WTC11 (cell line): ENCODE measurements at regions not wholly inside any gene's neighbourhood (a gene's known extent, or its start where the extent isn't known, plus 50 kb on each side); places are given as distances from the start of the nearest gene placed in this dataset.

ENCODE experiments used
- ATAC-seq: fragments of 200-7000 bp; cut with Tn5 transposase; 2 replicates; pipeline ENCODE4 v1.10.0; 2021; ENCODE audit warnings: mild to moderate bottlenecking, moderate library complexity
- CTCF ChIA-PET: fragments of 300-600 bp; sonication (Branson Sonifier 250); formaldehyde crosslinking; loops from one replicate; lab custom pipeline; 2021; ENCODE audit warnings: antibody characterized with exemption; lab: Charles Lee
- POLR2A ChIA-PET: fragments of 350-600 bp; sonication (Branson Sonifier 250); formaldehyde crosslinking; loops from one replicate; lab custom pipeline; 2021; ENCODE audit warnings: antibody characterized with exemption; lab: Charles Lee
- DNase-seq: peaks from one replicate; pipeline ENCODE4 v3.0.0; 2021; ENCODE audit warnings: low spot score
- H3K27ac Mint-ChIP-seq: 2 replicates; pipeline ENCODE4 v1.8.0; 2021; ENCODE audit warnings: mixed read lengths
- H3K27me3 Mint-ChIP-seq: 2 replicates; pipeline ENCODE4 v1.8.0; 2021; ENCODE audit warnings: low read depth, mild to moderate bottlenecking, moderate library complexity, mixed read lengths
- H3K36me3 Mint-ChIP-seq: 2 replicates; pipeline ENCODE4 v1.8.0; 2021; ENCODE audit warnings: mixed read lengths
- H3K4me1 Mint-ChIP-seq: 2 replicates; pipeline ENCODE4 v1.8.0; 2022; ENCODE audit warnings: mixed read lengths
- H3K4me3 Mint-ChIP-seq: 2 replicates; pipeline ENCODE4 v1.8.0; 2021; ENCODE audit warnings: mild to moderate bottlenecking, moderate library complexity, mixed read lengths
- H3K9me3 Mint-ChIP-seq: 2 replicates; pipeline ENCODE4 v1.8.0; 2021; ENCODE audit warnings: mixed read lengths
- EMX1 ChIP-seq: fragments of 250-450 bp; sonication (Bioruptor Pico); IDR thresholded peaks from 2 replicates; pipeline ENCODE4 v1.8.0; 2021; ENCODE audit warnings: mild to moderate bottlenecking
- GABPB1 ChIP-seq: sonication (generic); formaldehyde crosslinking; IDR thresholded peaks from 2 replicates; pipeline ENCODE4 v1.8.1; 2023; ENCODE audit warnings: mild to moderate bottlenecking, missing genetic modification reagents
- GRHL2 ChIP-seq: fragments of 250-450 bp; sonication (Bioruptor Pico); IDR thresholded peaks from 2 replicates; pipeline ENCODE4 v1.8.0; 2022; ENCODE audit warnings: mild to moderate bottlenecking, moderate library complexity; ENCODE audit not compliant: insufficient replicate concordance, severe bottlenecking
- GTF2I ChIP-seq: fragments of 250-450 bp; sonication (Bioruptor Pico); conservative IDR thresholded peaks from 2 replicates; pipeline ENCODE4 v1.4.0; 2021; ENCODE audit warnings: mild to moderate bottlenecking
- HMGA2 ChIP-seq: fragments of 250-450 bp; sonication (Bioruptor Pico); IDR thresholded peaks from 2 replicates; pipeline ENCODE4 v1.4.0; 2021; ENCODE audit warnings: mild to moderate bottlenecking, moderate library complexity
- IRF2 ChIP-seq: sonication (generic); formaldehyde crosslinking; IDR thresholded peaks from 2 replicates; pipeline ENCODE4 v1.8.0; 2022; ENCODE audit warnings: low read depth, missing genetic modification reagents, borderline replicate concordance
- JAZF1 ChIP-seq: fragments of 250-450 bp; sonication (Bioruptor Pico); IDR thresholded peaks from 2 replicates; pipeline ENCODE4 v1.9.0; 2021; ENCODE audit warnings: moderate library complexity, mild to moderate bottlenecking, inconsistent platforms
- MXD4 ChIP-seq: fragments of 250-450 bp; sonication (Bioruptor Pico); IDR thresholded peaks from 2 replicates; pipeline ENCODE4 v1.8.0; 2021; ENCODE audit warnings: mild to moderate bottlenecking, moderate library complexity, borderline replicate concordance
- NR2C2 ChIP-seq: sonication (generic); formaldehyde crosslinking; IDR thresholded peaks from 2 replicates; pipeline ENCODE4 v1.8.0; 2022; ENCODE audit warnings: mild to moderate bottlenecking, missing genetic modification reagents
- PRRX2 ChIP-seq: fragments of 250-450 bp; sonication (Bioruptor Pico); IDR thresholded peaks from 2 replicates; pipeline ENCODE4 v1.8.0; 2021; ENCODE audit warnings: mild to moderate bottlenecking
- RELA ChIP-seq: sonication (generic); formaldehyde crosslinking; IDR thresholded peaks from 2 replicates; pipeline ENCODE4 v1.8.1; 2022; ENCODE audit warnings: missing genetic modification reagents, mild to moderate bottlenecking, borderline replicate concordance
- SMAD4 ChIP-seq: sonication (generic); formaldehyde crosslinking; IDR thresholded peaks from 2 replicates; pipeline ENCODE4 v1.8.0; 2022; ENCODE audit warnings: mild to moderate bottlenecking, missing genetic modification reagents
- TP53 ChIP-seq: sonication (generic); formaldehyde crosslinking; IDR thresholded peaks from 2 replicates; pipeline ENCODE4 v1.8.1; 2023; ENCODE audit warnings: mild to moderate bottlenecking, missing genetic modification reagents
- ZNF121 ChIP-seq: sonication (generic); formaldehyde crosslinking; IDR thresholded peaks from 2 replicates; pipeline ENCODE4 v1.8.0; 2023; ENCODE audit warnings: missing genetic modification reagents
- ZNF138 ChIP-seq: sonication (generic); formaldehyde crosslinking; conservative IDR thresholded peaks from 2 replicates; pipeline ENCODE4 v1.8.1; 2022; ENCODE audit warnings: mild to moderate bottlenecking, moderate library complexity, missing genetic modification reagents
- ZNF232 ChIP-seq: sonication (generic); formaldehyde crosslinking; IDR thresholded peaks from 2 replicates; pipeline ENCODE4 v1.8.0; 2022; ENCODE audit warnings: mild to moderate bottlenecking, missing genetic modification reagents
- ZNF423 ChIP-seq: fragments of 250-450 bp; sonication (Bioruptor Pico); IDR thresholded peaks from 2 replicates; pipeline ENCODE4 v2.1.2; 2022; ENCODE audit warnings: mild to moderate bottlenecking, moderate library complexity
- TF ChIP-seq, protein P1 (sequence below): fragments of 250-450 bp; sonication (Bioruptor Pico); IDR thresholded peaks from 2 replicates; pipeline ENCODE4 v2.1.2; 2022; ENCODE audit warnings: mild to moderate bottlenecking, moderate library complexity
- TF ChIP-seq, protein P2 (sequence below): sonication (generic); formaldehyde crosslinking; IDR thresholded peaks from 2 replicates; pipeline ENCODE4 v1.8.0; 2022; ENCODE audit warnings: mild to moderate bottlenecking, missing genetic modification reagents
- TF ChIP-seq, protein P3 (sequence below): sonication (generic); formaldehyde crosslinking; IDR thresholded peaks from 2 replicates; pipeline ENCODE4 v1.8.1; 2022; ENCODE audit warnings: mild to moderate bottlenecking, missing genetic modification reagents, moderate library complexity, borderline replicate concordance
- TF ChIP-seq, protein P4 (sequence below): fragments of 200-600 bp; IDR thresholded peaks from 2 replicates; pipeline ENCODE4 v1.8.0; 2022; ENCODE audit warnings: antibody characterized with exemption
- TF ChIP-seq, protein P5 (sequence below): sonication (generic); formaldehyde crosslinking; IDR thresholded peaks from 2 replicates; pipeline ENCODE4 v1.8.1; 2023; ENCODE audit warnings: mild to moderate bottlenecking, moderate library complexity, missing genetic modification reagents
- TF ChIP-seq, protein P6 (sequence below): sonication (generic); formaldehyde crosslinking; IDR thresholded peaks from 2 replicates; pipeline ENCODE4 v1.8.0; 2023; ENCODE audit warnings: missing genetic modification reagents
- TF ChIP-seq, protein P7 (sequence below): fragments of 250-450 bp; sonication (Bioruptor Pico); IDR thresholded peaks from 2 replicates; pipeline ENCODE4 v1.9.0; 2021; ENCODE audit warnings: moderate library complexity, mild to moderate bottlenecking, inconsistent platforms, borderline replicate concordance
- TF ChIP-seq, protein P8 (sequence below): sonication (generic); formaldehyde crosslinking; IDR thresholded peaks from 2 replicates; pipeline ENCODE4 v1.8.1; 2023; ENCODE audit warnings: mild to moderate bottlenecking, missing genetic modification reagents

DNA sequence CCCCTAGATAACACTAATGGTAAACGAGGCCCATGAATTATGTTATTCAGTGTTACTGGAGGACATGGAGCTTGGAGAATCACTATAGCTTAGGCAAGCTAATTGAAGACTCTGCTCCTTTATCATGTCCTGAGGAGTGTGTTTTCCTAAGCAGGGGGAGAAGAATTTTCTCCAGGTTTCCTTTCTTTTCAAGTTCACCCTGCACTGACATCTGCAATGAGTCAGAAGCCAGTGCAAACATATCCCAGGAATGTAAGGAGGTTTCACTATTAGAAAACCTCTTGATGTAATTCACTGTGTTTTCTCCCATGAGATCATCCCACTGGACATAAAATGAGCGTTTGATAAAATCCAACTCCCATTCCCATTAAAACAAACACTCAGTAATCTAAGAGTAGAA is 75.6 kb downstream of the DMRT2 start:
- ATAC-seq = no peak
- TF ChIP-seq, protein P1, sequence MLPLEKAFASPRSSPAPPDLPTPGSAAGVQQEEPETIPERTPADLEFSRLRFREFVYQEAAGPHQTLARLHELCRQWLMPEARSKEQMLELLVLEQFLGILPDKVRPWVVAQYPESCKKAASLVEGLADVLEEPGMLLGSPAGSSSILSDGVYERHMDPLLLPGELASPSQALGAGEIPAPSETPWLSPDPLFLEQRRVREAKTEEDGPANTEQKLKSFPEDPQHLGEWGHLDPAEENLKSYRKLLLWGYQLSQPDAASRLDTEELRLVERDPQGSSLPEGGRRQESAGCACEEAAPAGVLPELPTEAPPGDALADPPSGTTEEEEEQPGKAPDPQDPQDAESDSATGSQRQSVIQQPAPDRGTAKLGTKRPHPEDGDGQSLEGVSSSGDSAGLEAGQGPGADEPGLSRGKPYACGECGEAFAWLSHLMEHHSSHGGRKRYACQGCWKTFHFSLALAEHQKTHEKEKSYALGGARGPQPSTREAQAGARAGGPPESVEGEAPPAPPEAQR (CRISPR knock-in tag) = no peak
- TF ChIP-seq IRF2 (CRISPR knock-in tag) = no peak
- TF ChIP-seq ZNF138 (CRISPR knock-in tag) = no peak
- TF ChIP-seq, protein P2, sequence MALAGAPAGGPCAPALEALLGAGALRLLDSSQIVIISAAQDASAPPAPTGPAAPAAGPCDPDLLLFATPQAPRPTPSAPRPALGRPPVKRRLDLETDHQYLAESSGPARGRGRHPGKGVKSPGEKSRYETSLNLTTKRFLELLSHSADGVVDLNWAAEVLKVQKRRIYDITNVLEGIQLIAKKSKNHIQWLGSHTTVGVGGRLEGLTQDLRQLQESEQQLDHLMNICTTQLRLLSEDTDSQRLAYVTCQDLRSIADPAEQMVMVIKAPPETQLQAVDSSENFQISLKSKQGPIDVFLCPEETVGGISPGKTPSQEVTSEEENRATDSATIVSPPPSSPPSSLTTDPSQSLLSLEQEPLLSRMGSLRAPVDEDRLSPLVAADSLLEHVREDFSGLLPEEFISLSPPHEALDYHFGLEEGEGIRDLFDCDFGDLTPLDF = no peak
- no peak for TF ChIP-seq SMAD4 (CRISPR knock-in tag)
- TF ChIP-seq, protein P3, sequence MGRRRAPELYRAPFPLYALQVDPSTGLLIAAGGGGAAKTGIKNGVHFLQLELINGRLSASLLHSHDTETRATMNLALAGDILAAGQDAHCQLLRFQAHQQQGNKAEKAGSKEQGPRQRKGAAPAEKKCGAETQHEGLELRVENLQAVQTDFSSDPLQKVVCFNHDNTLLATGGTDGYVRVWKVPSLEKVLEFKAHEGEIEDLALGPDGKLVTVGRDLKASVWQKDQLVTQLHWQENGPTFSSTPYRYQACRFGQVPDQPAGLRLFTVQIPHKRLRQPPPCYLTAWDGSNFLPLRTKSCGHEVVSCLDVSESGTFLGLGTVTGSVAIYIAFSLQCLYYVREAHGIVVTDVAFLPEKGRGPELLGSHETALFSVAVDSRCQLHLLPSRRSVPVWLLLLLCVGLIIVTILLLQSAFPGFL (CRISPR knock-in tag) = no peak
- TF ChIP-seq GRHL2 (CRISPR knock-in tag) = no peak
- no peak for TF ChIP-seq MXD4 (CRISPR knock-in tag)
- TF ChIP-seq, protein P4, sequence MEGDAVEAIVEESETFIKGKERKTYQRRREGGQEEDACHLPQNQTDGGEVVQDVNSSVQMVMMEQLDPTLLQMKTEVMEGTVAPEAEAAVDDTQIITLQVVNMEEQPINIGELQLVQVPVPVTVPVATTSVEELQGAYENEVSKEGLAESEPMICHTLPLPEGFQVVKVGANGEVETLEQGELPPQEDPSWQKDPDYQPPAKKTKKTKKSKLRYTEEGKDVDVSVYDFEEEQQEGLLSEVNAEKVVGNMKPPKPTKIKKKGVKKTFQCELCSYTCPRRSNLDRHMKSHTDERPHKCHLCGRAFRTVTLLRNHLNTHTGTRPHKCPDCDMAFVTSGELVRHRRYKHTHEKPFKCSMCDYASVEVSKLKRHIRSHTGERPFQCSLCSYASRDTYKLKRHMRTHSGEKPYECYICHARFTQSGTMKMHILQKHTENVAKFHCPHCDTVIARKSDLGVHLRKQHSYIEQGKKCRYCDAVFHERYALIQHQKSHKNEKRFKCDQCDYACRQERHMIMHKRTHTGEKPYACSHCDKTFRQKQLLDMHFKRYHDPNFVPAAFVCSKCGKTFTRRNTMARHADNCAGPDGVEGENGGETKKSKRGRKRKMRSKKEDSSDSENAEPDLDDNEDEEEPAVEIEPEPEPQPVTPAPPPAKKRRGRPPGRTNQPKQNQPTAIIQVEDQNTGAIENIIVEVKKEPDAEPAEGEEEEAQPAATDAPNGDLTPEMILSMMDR = no peak
- TF ChIP-seq GTF2I (CRISPR knock-in tag) = no peak
- no peak for TF ChIP-seq GABPB1 (CRISPR knock-in tag)
- no peak for TF ChIP-seq EMX1 (CRISPR knock-in tag)
- TF ChIP-seq, protein P5, sequence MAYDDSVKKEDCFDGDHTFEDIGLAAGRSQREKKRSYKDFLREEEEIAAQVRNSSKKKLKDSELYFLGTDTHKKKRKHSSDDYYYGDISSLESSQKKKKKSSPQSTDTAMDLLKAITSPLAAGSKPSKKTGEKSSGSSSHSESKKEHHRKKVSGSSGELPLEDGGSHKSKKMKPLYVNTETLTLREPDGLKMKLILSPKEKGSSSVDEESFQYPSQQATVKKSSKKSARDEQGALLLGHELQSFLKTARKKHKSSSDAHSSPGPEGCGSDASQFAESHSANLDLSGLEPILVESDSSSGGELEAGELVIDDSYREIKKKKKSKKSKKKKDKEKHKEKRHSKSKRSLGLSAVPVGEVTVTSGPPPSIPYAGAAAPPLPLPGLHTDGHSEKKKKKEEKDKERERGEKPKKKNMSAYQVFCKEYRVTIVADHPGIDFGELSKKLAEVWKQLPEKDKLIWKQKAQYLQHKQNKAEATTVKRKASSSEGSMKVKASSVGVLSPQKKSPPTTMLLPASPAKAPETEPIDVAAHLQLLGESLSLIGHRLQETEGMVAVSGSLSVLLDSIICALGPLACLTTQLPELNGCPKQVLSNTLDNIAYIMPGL (CRISPR knock-in tag) = no peak
- no peak for TF ChIP-seq ZNF121 (CRISPR knock-in tag)
- DNase-seq = no peak
- Mint-ChIP-seq H3K9me3 (peaks cover 10% of the 10 kb centered on the region; the same call in 1 of the 2 replicates), H3K4me1 (peaks cover 26% of the 10 kb centered on the region), H3K4me3 (no peak overlapping the region), H3K27me3 (peaks cover 32% of the 10 kb centered on the region), H3K27ac (no peak overlapping the region), H3K36me3 (peaks cover 5% of the 10 kb centered on the region; the same call in 1 of the 2 replicates)
- ChIA-PET POLR2A (no interaction called here), CTCF (interaction anchor here (0.7 kb wide), 1 partner anchor 229 kb away, joined by 3 read pairs; no protein-coding TSS in a partner anchor)

DNA sequence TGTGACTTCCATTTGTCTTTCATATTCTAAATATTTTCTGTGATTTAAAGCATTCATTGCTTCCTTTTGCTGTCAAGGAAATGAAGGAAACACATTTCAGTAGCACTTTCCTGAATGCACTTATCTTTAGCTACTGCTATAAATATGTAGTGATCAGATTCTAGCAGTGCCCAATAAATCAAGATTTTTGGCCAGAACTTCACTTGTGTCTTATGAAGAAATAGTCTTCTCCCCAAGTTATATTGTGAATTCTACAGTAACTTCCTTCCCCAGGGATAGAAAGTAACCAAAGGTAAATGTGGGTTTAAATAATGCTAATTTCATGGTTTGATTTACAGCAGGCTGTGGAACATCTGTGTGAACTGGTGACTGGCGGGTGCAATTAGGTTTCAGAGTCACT is 77.9 kb downstream of the DMRT2 start:
- ChIA-PET CTCF (no interaction called here), POLR2A (no interaction called here)
- Mint-ChIP-seq H3K27me3 (peaks cover 37% of the 10 kb centered on the region), H3K9me3 (peaks cover 19% of the 10 kb centered on the region), H3K4me3 (no peak overlapping the region), H3K27ac (no peak overlapping the region), H3K4me1 (peaks cover 24% of the 10 kb centered on the region), H3K36me3 (peaks cover 8% of the 10 kb centered on the region)
- DNase-seq (no peak), ATAC-seq (no peak)
- no peak for TF ChIP-seq JAZF1 (CRISPR knock-in tag)
- TF ChIP-seq, protein P2 = no peak
- TF ChIP-seq, protein P6, sequence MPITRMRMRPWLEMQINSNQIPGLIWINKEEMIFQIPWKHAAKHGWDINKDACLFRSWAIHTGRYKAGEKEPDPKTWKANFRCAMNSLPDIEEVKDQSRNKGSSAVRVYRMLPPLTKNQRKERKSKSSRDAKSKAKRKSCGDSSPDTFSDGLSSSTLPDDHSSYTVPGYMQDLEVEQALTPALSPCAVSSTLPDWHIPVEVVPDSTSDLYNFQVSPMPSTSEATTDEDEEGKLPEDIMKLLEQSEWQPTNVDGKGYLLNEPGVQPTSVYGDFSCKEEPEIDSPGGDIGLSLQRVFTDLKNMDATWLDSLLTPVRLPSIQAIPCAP = no peak
- TF ChIP-seq ZNF232 (CRISPR knock-in tag) = no peak
- TF ChIP-seq, protein P7, sequence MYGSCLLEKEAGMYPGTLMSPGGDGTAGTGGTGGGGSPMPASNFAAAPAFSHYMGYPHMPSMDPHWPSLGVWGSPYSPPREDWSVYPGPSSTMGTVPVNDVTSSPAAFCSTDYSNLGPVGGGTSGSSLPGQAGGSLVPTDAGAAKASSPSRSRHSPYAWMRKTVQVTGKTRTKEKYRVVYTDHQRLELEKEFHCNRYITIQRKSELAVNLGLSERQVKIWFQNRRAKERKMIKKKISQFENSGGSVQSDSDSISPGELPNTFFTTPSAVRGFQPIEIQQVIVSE = no peak
- TF ChIP-seq ZNF121 (CRISPR knock-in tag) = no peak
- no peak for TF ChIP-seq ZNF423 (CRISPR knock-in tag)
- TF ChIP-seq TP53 (CRISPR knock-in tag) = no peak
- TF ChIP-seq PRRX2 (CRISPR knock-in tag) = no peak
- TF ChIP-seq, protein P8, sequence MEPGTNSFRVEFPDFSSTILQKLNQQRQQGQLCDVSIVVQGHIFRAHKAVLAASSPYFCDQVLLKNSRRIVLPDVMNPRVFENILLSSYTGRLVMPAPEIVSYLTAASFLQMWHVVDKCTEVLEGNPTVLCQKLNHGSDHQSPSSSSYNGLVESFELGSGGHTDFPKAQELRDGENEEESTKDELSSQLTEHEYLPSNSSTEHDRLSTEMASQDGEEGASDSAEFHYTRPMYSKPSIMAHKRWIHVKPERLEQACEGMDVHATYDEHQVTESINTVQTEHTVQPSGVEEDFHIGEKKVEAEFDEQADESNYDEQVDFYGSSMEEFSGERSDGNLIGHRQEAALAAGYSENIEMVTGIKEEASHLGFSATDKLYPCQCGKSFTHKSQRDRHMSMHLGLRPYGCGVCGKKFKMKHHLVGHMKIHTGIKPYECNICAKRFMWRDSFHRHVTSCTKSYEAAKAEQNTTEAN = no peak
- TF ChIP-seq RELA (CRISPR knock-in tag) = no peak
- TF ChIP-seq NR2C2 (CRISPR knock-in tag) = no peak
- no peak for TF ChIP-seq HMGA2
